Stimulated activated CD8-positive, alpha-beta memory T cell treated with anti-CD3 and anti-CD28 coated beads, Interleukin-12 subunit alpha, Interleukin-12 subunit beta, amount 100 ng/mL, for 4 hours (primary cell): ENCODE measurements at regions not wholly inside any gene's neighbourhood (a gene's known extent, or its start where the extent isn't known, plus 50 kb on each side); places are given as distances from the start of the nearest gene placed in this dataset.

Experiments used
- DNase-seq: peaks from one replicate; pipeline ENCODE4 v3.0.0-alpha.2; 2020; ENCODE audit warnings: low read depth

DNA sequence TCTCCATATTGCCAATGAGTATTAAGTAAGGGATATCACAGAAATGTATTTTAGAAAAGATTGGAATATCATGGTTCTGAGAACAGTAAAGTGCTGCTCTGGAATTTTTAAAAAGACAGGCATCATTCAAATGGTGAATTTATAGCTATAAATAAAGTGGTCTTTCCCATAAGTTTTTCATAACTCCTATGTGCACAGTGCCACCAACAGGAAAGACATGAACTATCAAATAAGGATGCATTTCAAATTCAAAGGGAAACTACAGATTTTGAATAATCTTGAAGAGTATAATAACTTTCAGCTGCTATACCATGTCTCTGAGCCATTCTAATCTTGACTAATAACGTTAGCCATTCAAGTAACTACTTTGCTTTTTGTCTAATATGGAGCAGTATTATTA, 456.8 kb upstream of the GJE1 start:
- no peak for DNase-seq

DNA sequence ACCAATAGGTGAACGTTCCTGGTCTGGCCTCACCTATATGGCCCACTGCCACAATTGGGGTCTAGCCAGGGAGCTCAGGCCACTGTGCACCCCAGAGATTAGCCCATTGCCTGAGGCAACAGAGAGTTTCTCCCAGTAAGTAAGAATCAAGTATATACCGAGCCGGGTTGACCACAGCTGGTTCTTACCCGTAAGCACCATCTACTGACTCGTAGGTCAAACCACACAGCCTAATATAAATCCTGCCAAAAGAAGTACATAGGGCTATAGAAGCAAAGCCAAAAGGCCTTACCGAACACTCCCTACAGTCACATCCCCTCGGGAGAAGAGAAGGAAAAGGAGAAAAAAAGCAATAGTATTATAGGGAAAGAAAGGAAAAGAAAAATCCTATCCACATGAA, 463.6 kb upstream of the GJE1 start:
- no peak for DNase-seq

GRCh38 chr6:141667580-141668309, 465.0 kb upstream of the GJE1 start:
- no peak for DNase-seq

- no peak for DNase-seq
Observed at GRCh38 chr6:141666187-141666586, 466.5 kb upstream of the GJE1 start.

- DNase-seq = no peak
Observed at GRCh38 chr6:141664744-141665143, 468.0 kb upstream of the GJE1 start.

GRCh38 chr6:141659582-141659981, 473.1 kb upstream of the GJE1 start:
- DNase-seq = no peak

- no peak for DNase-seq
Observed at GRCh38 chr6:141658696-141659095, 474.0 kb upstream of the GJE1 start.

GRCh38 chr6:141657812-141658211, 474.9 kb upstream of the GJE1 start:
- DNase-seq = no peak

GRCh38 chr6:141653590-141653989, 479.1 kb upstream of the GJE1 start:
- DNase-seq = no peak

- DNase-seq = no peak
Observed at GRCh38 chr6:141641951-141642350, 490.8 kb upstream of the GJE1 start.

DNA sequence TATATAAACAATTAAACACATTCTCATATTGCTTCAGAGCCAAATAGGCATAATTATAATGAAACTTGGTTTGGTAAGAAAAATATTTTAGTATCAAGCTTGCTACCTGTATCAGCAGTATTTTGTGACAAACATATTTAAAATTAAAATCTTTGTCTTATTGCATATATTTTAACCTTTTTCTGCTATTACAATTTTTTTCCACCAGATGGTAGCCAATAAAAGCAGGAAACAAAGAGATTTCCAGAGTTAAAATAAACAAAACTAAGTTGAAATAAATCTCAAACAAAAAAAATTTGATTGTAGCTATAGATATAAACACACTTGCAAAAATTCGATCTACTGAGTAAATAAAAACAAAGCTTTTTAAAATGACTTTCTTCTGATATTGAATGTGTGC, 491.3 kb upstream of the GJE1 start:
- DNase-seq = no peak

- DNase-seq = no peak
Observed at GRCh38 chr6:141635621-141636020, 497.1 kb upstream of the GJE1 start.

DNA sequence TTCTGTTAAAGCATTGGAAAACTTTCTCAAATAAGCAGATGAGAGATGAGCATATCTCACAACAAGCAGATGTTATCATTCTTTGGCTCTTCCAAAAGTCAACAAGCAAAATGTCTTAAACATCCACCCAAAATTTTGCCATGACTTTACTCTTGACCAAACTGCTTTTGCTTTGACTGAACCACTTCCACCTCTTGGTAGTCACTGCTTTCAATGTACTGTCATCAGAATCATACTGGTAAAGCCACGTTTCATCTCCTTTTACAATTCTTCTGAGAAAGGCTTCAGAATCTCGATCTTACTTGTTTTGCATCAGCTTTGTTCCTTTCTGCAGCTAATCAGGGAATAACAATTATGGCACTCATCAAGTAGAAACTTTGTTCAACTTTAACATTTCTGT, 498.5 kb upstream of the GJE1 start:
- DNase-seq = no peak

GRCh38 chr6:141624301-141624700, 508.4 kb upstream of the GJE1 start:
- no peak for DNase-seq

DNA sequence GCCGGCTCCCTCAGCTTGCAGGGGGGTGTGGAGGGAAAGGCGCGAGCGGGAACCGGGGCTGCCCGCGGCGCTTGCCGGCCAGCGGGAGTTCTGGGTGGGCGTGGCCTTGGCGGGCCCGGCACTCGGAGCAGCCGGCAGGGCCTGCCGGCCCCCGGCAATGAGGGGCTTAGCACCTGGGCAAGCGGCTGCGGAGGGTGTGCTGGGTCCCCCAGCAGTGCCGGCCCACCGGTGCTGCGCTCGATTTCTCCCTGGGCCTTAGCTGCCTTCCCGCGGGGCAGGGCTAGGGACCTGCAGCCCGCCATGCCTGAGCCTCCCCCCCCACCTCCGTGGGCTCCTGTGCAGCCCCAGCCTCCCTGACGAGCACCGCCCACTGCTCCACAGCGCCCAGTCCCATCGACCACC, 514.5 kb upstream of the GJE1 start:
- DNase-seq = no peak

DNA sequence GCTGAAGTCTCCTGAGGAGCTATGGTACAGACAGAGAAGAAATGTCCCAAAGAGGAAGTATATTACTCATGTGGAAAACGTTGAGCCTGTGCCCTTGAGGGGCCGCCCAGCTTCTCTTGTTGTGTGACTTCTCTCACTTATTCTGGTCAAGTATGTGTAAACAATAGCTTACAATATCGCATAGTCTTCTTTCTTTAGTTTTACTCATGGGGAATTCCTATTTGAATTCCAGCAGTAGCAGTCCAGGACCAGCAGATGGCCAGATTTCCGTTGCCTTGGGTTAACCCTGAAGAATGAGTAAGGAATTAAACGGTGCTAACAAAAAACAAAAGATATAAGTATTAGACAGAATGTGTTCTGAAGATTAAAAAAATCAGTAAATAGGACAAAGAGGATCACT, 522.0 kb upstream of the GJE1 start:
- no peak for DNase-seq

DNA sequence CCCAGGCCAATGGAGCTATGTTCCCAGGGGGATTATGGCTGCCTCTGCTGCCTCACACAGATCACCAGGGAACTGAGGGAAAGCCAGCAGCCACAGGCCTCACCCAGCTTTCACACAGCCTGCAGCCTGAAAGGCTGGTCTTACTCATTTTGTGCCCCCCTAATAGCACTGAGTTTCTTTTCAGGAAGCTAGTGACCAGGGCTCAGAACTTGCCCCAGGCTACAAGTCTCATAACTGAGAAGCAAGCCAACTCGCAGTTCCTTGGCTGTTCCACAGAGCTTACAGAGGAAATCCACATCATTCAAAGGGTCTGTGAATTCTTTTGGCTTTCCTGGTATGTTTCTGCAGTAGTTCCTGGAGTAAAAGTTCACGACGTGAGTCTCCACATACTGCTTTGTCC, 524.8 kb upstream of the GJE1 start:
- no peak for DNase-seq

DNA sequence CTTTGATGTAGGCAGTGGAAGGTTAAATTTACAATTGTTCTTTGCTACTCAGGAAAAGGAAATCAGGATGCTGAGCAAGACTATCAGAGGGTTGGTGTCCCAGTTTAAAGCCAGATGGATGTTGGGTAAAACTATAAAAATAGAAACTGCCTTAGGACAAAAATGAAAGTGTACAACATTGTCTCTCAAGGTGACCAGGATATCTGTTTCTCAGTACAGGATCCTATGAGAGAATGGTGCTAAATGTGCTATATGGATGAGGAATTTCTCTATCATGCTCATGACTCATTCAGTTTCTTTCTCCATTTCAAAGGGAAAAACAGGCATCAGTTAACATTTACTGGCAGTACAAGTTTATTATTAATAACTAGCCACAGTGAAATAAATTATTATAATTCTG, 534.2 kb upstream of the GJE1 start:
- DNase-seq = no peak

- DNase-seq = no peak
Observed at GRCh38 chr6:141594874-141595273, 537.9 kb upstream of the GJE1 start.

DNA sequence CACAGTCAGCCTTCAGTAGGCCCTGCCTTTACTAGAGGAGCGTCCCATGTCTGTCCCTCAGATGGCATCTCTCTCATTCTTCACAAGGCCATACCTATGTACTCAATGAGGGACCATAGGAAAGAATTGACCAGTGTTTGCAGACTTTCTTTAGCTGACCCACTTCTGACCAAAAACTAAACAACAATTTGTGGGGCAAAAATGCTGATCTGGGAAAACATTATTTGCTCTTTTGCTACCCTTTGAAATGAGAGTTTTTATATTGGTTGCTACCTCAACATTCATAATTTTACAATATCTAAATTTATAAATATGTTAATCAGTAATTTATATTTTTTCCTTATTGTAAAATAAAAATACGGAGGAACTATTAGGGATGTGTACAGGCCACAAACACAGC, 539.4 kb upstream of the GJE1 start:
- DNase-seq = no peak

DNA sequence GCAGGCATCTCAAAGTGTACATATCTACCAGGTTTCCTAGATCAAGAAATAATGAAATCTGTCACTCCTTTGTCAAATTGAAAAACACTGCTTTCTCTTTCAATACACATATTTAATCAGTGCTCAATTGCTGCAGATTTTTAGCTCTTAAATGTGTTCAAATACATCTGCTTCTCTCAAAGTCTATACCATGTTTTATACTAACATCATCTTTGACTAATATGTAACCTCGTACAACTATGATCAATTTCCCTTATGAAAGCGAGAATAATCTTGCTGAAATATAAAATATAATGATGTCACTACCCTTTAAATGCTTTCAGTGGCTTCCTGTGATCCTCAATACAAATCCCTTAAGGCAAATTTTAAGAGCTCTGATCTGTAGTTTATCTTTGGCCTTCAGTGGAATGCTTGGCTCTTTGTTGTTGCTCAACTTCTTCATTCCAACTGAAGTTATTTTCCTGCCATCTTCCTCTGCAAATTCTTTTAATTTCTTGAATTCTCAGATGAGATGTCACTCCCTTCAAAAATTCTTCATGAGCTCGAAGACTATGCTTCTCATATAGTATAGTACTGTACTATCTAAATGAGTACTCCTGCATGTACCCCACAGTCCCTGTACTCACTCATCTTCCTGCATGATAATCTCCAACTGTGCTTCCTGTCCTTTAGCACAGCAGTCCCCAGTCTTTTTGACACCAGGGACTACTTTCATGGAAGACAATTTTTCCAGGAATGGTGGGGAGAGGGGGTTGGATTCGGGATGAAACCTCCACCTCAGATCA, 545.1 kb upstream of the GJE1 start:
- no peak for DNase-seq

DNA sequence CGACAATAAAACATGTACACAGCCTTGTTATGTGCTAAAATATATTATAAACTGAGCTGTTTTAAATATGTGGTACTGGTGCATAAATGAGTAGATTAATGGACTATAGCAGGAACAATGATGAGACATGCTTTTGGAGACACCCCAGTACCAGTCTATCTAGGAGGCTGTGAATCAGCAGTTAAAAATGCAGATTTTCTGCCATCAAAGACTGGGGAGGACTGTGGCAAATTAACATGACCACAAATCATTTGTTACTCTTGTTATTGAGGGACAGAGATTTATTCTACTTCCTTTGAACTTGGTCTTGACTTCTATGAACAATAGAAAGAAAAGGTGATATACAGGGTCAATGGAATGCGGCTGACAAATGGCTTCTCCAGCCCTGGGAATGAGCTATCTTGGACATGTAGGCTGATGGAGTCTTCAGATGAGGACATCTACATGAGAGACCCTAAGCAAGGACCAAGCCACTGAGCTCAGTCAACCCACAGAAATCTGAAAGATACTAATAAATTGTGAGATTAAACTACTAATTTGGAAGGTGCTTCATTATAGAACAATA, 551.7 kb upstream of the GJE1 start:
- DNase-seq = no peak

DNA sequence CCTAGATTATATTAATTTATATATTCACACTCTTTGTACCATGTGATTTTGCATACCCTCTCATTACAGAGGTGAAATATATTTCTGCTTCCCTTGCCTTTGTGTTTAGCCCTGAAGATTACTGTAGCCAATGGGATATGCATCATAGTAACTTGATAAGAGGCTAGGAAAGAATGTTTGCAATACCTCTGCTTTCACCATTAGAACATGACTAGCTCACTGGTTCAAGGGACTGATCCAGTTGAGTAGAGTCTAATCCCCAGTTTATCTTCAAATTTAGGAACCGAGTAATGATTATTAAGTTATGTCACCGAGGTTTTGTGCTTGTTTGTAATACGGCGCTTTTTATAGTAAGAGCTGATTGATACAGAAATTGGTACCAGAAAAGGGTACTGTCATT, 552.6 kb upstream of the GJE1 start:
- no peak for DNase-seq

GRCh38 chr6:141576751-141577150, 556.0 kb upstream of the GJE1 start:
- no peak for DNase-seq
